ENCODE measurements at regions not wholly inside any gene's neighbourhood (a gene's known extent, or its start where the extent isn't known, plus 50 kb on each side); places are given as distances from the start of the nearest gene placed in this dataset.

GRCh38 chr1:229086091-229086490 lies 184.8 kb upstream of the RAB4A start:
- TF ChIP-seq CTCF (IDR thresholded peaks at IDR 0.05): no peak
- TF ChIP-seq POLR2A (IDR thresholded peaks at IDR 0.05): no peak
